Central memory CD8-positive, alpha-beta T cell (primary cell): ENCODE measurements at regions not wholly inside any gene's neighbourhood (a gene's known extent, or its start where the extent isn't known, plus 50 kb on each side); places are given as distances from the start of the nearest gene placed in this dataset.

Experiments used
- ATAC-seq: fragments of 150-1000 bp; cut with Tn5 transposase; replicated peaks from 2 replicates; pipeline ENCODE4 v1.10.0; 2022; ENCODE audit warnings: mild to moderate bottlenecking, moderate FRiP score, moderate number of reproducible peaks; ENCODE audit not compliant: poor library complexity, severe bottlenecking; ENCODE audit errors: extremely low read depth
- DNase-seq, 2 donors: peaks; one replicate each; pipeline ENCODE4 v3.0.0; 2021; ENCODE audit warnings: low spot score in 2 of 2
- H3K27ac Mint-ChIP-seq: one replicate; pipeline ENCODE4 v1.8.0; 2022; ENCODE audit warnings: low read depth, mild to moderate bottlenecking, moderate library complexity, mixed read lengths
- H3K27me3 Mint-ChIP-seq: one replicate; pipeline ENCODE4 v1.8.0; 2022; ENCODE audit warnings: mixed read lengths
- H3K36me3 Mint-ChIP-seq: one replicate; pipeline ENCODE4 v1.8.0; 2022; ENCODE audit warnings: mild to moderate bottlenecking, moderate library complexity, mixed read lengths; ENCODE audit not compliant: insufficient read depth
- H3K4me1 Mint-ChIP-seq: one replicate; pipeline ENCODE4 v1.8.0; 2022; ENCODE audit warnings: mixed read lengths
- H3K4me3 Mint-ChIP-seq: one replicate; pipeline ENCODE4 v1.8.0; 2022; ENCODE audit warnings: mild to moderate bottlenecking, moderate library complexity, mixed read lengths
- H3K9me3 Mint-ChIP-seq: one replicate; pipeline ENCODE4 v1.8.0; 2022; ENCODE audit warnings: mixed read lengths

- no peaks in the 10 kb centered on the region for H3K4me1 Mint-ChIP-seq
- ATAC-seq: no peak
- no peak overlapping the region for H3K27ac Mint-ChIP-seq
- H3K4me3 Mint-ChIP-seq: no peak overlapping the region
- H3K9me3 Mint-ChIP-seq: no peaks in the 10 kb centered on the region
- DNase-seq: no peak
- H3K36me3 Mint-ChIP-seq: no peaks in the 10 kb centered on the region
- H3K27me3 Mint-ChIP-seq: peaks cover 14% of the 10 kb centered on the region
These were observed 455.0 kb downstream of the CCSER2 start for GRCh38 chr10:84783386-84783785.

DNA sequence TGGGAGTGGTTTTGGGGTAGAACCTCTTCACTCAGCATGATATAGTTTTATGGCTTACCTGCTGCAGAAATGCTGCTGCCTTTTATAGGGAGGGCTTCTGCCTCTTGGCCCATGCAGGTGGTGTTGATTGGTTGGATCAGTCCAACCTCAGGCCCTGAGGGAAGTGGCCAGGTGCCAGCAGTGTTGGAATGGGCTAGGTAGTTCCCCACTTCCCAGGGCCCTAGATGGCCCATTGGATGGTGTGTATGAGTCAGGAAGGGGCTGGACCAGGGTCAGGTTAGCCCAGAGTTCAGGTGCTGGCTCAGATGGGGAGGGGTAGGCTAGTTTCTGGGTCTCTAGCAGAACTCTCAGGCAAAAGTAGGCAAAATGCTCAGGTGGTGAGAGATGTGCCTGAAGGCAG is 455.5 kb downstream of the CCSER2 start:
- H3K36me3 Mint-ChIP-seq: no peaks in the 10 kb centered on the region
- H3K4me1 Mint-ChIP-seq: no peaks in the 10 kb centered on the region
- peaks cover 14% of the 10 kb centered on the region for H3K27me3 Mint-ChIP-seq
- H3K4me3 Mint-ChIP-seq: no peak overlapping the region
- ATAC-seq (no peak), DNase-seq (no peak)
- no peak overlapping the region for H3K27ac Mint-ChIP-seq
- H3K9me3 Mint-ChIP-seq: no peaks in the 10 kb centered on the region

DNA sequence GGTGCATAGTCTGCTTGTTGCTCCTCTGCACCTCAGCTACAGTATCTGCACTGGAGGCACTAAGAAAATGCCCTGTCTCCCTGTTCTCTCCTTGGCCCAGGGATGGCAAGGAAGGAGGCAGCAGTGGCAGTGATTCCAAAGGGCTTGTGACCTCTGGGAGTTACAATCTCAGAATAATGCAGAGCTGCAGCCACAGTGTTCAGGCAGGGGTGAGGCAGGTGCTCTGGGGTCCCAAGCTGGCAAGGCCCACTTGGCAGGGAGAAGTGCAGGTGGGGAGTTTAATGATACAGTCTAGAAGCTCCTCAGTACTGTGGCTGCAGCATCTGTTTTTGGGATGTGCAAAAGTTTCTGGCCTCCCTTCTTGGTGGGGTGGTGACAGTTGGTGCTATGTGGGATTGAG is 456.4 kb downstream of the CCSER2 start:
- Mint-ChIP-seq H3K36me3 (no peaks in the 10 kb centered on the region), H3K4me1 (no peaks in the 10 kb centered on the region), H3K4me3 (no peak overlapping the region), H3K27ac (no peak overlapping the region), H3K9me3 (no peaks in the 10 kb centered on the region), H3K27me3 (peaks cover 14% of the 10 kb centered on the region)
- DNase-seq: no peak
- ATAC-seq: no peak

- Mint-ChIP-seq H3K9me3 (no peaks in the 10 kb centered on the region), H3K27ac (no peak overlapping the region), H3K4me3 (no peak overlapping the region), H3K36me3 (no peaks in the 10 kb centered on the region), H3K4me1 (no peaks in the 10 kb centered on the region), H3K27me3 (no peaks in the 10 kb centered on the region)
- ATAC-seq (no peak), DNase-seq (no peak)
These were observed 460.6 kb downstream of the CCSER2 start for GRCh38 chr10:84789026-84789425.

DNA sequence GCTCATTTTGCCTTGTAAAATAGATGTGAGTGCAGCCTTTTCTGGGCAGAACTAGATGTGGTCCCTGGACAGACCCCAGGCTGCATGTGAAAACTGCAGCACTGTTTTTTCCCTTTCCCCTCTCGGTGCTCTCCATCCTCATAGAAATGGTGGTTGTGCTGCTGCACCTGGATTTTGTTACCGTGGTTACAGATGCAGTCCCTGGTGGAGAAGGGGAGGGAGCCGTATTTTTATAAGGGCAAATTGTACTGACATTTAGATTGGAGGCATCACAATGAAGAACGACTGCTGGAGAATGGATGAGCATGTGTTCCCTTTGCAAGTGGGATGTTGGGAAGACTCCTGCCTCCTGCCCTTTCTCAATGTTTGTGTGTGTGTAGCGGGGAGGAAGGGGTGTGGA is 469.9 kb downstream of the CCSER2 start:
- no peaks in the 10 kb centered on the region for H3K4me1 Mint-ChIP-seq
- DNase-seq (no peak), ATAC-seq (no peak)
- no peaks in the 10 kb centered on the region for H3K9me3 Mint-ChIP-seq
- no peak overlapping the region for H3K27ac Mint-ChIP-seq
- no peak overlapping the region for H3K4me3 Mint-ChIP-seq
- peaks cover 12% of the 10 kb centered on the region for H3K27me3 Mint-ChIP-seq
- no peaks in the 10 kb centered on the region for H3K36me3 Mint-ChIP-seq

DNA sequence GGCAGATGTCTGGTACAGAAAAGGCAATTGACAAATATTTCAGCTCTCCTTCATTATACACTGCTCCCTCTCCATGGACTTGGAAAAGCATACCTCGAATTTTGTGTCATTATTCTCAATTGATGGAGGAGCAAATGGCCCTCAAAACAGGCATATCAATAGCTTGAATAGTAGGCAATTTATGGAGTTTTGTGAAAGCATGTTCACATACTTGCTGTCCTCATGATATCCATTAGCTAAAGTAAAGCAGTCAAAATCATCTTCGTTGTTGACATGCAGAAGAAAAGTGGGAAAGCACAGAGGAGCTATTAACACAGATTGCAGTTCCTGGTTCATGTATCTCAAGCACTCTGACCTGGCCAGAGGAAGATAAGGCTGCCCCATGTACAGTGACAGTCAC is 472.8 kb downstream of the CCSER2 start:
- H3K4me3 Mint-ChIP-seq: no peak overlapping the region
- H3K36me3 Mint-ChIP-seq: no peaks in the 10 kb centered on the region
- DNase-seq (no peak), ATAC-seq (no peak)
- H3K27ac Mint-ChIP-seq: no peak overlapping the region
- no peaks in the 10 kb centered on the region for H3K4me1 Mint-ChIP-seq
- peaks cover 12% of the 10 kb centered on the region for H3K27me3 Mint-ChIP-seq
- H3K9me3 Mint-ChIP-seq: no peaks in the 10 kb centered on the region

- H3K27me3 Mint-ChIP-seq: peaks cover 12% of the 10 kb centered on the region
- no peaks in the 10 kb centered on the region for H3K9me3 Mint-ChIP-seq
- no peak overlapping the region for H3K4me3 Mint-ChIP-seq
- H3K36me3 Mint-ChIP-seq: no peaks in the 10 kb centered on the region
- no peaks in the 10 kb centered on the region for H3K4me1 Mint-ChIP-seq
- ATAC-seq (no peak), DNase-seq (no peak)
- H3K27ac Mint-ChIP-seq: no peak overlapping the region
These were observed 473.5 kb downstream of the CCSER2 start for GRCh38 chr10:84801916-84802315.

GRCh38 chr10:84805149-84805548 is 476.8 kb downstream of the CCSER2 start:
- H3K27ac Mint-ChIP-seq: no peak overlapping the region
- no peaks in the 10 kb centered on the region for H3K4me1 Mint-ChIP-seq
- no peak for DNase-seq
- H3K36me3 Mint-ChIP-seq: no peaks in the 10 kb centered on the region
- H3K27me3 Mint-ChIP-seq: no peaks in the 10 kb centered on the region
- no peaks in the 10 kb centered on the region for H3K9me3 Mint-ChIP-seq
- ATAC-seq: no peak
- no peak overlapping the region for H3K4me3 Mint-ChIP-seq

- Mint-ChIP-seq H3K27ac (no peak overlapping the region), H3K27me3 (peaks cover under 1% of the 10 kb centered on the region), H3K4me1 (no peaks in the 10 kb centered on the region), H3K4me3 (no peak overlapping the region), H3K9me3 (no peaks in the 10 kb centered on the region), H3K36me3 (no peaks in the 10 kb centered on the region)
- DNase-seq (no peak), ATAC-seq (no peak)
These were observed 482.7 kb downstream of the CCSER2 start for GRCh38 chr10:84811113-84811512.

DNA sequence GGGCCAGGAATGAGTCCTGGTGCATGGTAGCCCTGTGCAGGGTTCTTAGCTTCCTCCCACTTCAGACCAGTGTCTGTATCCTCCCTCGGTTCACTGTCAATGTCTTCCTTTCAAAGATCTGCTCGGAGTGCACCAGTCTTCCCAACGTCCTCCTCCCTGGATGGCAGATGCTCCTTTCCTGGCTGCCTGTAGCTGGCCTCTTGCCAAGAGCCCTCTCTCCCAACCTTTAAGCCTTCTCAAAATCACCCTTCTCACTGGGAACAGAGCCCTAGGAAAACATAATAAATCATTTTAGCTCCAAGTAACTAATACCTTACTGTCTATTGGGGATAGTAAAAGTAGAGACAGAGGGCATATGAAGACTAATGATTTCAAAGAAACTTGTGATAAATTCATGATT is 490.6 kb downstream of the CCSER2 start:
- no peak overlapping the region for H3K4me3 Mint-ChIP-seq
- no peaks in the 10 kb centered on the region for H3K4me1 Mint-ChIP-seq
- ATAC-seq (no peak), DNase-seq (no peak)
- no peak overlapping the region for H3K27ac Mint-ChIP-seq
- H3K27me3 Mint-ChIP-seq: peaks cover 27% of the 10 kb centered on the region
- H3K9me3 Mint-ChIP-seq: peaks cover 6% of the 10 kb centered on the region
- H3K36me3 Mint-ChIP-seq: no peaks in the 10 kb centered on the region

DNA sequence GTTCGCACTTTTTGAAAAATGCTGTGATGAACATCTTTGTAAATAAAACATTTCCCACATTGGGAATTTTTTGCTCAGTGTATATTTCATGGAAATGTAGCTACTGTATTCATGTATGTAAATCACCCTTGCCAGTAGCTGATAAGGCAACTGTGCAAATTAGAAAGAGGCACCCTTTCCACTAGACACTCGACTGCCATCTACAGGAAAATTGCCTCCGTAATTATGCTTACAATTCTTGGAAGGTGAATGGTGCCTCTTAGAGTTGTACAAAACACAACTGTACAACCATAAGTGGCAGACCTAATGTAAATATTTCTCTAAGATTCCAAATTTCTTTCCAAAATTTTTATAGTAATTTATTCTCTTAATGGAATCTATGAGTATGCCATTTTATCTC is 491.7 kb downstream of the CCSER2 start:
- DNase-seq (no peak), ATAC-seq (no peak)
- Mint-ChIP-seq H3K9me3 (peaks cover 6% of the 10 kb centered on the region), H3K36me3 (no peaks in the 10 kb centered on the region), H3K27me3 (peaks cover 27% of the 10 kb centered on the region), H3K4me1 (no peaks in the 10 kb centered on the region), H3K27ac (no peak overlapping the region), H3K4me3 (no peak overlapping the region)

DNA sequence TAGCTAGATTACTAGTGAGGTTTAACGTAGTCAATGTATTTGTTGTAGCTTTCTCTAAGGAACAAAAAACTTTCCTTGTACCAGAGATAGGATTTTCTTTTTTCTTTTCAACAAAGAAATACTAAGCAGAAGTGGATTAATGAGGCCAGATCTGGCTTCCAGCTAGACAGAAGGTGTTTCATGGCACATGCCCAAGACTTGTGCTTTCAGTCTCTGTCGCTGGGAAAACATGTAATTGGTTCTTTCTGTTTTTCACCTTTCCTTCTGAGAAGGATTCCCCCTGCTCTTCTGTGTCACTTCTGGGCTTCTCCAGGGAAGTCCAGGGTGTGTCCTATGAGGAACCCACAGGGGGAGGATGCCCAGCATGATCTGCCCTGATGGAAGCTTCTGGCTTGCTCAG is 492.2 kb downstream of the CCSER2 start:
- no peak for ATAC-seq
- no peaks in the 10 kb centered on the region for H3K4me1 Mint-ChIP-seq
- peaks cover 6% of the 10 kb centered on the region for H3K9me3 Mint-ChIP-seq
- H3K4me3 Mint-ChIP-seq: no peak overlapping the region
- no peaks in the 10 kb centered on the region for H3K36me3 Mint-ChIP-seq
- DNase-seq: no peak
- no peak overlapping the region for H3K27ac Mint-ChIP-seq
- peaks cover 27% of the 10 kb centered on the region for H3K27me3 Mint-ChIP-seq

DNA sequence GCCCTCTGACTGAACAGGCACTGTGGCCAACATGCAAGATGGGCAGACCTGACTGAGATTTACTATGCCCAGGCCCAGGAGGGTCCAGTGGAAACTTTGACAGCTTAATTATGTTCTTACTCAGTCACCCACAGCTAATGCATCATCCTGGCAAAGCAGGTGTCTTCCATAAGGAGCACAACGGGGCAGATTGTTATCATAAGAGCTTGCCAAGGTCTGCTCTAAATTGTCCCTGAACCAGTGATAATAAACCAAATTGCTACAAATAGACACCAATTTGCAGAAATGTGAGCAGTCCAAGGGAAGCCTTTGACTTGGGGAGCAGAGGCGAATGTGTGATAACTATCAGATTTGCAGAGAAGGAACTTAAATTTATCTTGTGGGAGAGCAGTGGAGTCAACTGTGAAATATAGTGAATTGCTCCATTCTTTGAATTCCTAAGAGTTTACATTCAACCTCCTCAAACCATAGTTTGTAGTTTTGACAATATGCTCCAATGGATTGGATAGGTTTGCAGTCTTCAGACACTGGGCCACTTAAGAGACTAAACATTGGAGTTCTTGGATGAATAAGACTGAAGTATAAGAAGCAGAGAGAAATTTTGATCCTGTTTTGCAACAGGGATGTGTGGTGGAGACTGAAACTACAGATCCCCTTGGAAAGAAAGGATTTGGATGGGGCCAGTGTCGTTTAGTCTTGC is 494.7 kb downstream of the CCSER2 start:
- Mint-ChIP-seq H3K4me3 (no peak overlapping the region), H3K4me1 (no peaks in the 10 kb centered on the region), H3K36me3 (no peaks in the 10 kb centered on the region), H3K27ac (no peak overlapping the region), H3K9me3 (peaks cover 6% of the 10 kb centered on the region), H3K27me3 (peaks cover 13% of the 10 kb centered on the region)
- ATAC-seq: no peak
- DNase-seq: no peak

DNA sequence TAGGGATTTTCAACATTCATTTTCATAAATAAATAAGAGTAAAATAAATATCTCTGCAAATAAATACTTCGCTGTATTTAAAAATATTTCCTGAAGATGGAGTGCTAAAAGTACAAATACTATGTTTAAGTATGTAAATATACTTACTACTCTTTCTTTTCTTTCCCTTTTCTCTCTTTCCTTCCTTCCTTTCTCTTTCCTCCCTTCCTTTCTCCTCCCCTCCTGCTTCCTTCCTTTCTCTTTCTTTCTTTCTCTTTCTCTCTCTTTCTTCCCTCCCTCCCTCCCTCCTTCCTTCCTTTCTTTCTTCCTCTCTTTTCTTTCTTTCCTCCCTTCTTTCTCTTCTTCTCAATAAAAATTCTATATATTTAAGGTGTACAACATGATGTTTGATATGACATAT is 496.1 kb downstream of the CCSER2 start:
- H3K4me3 Mint-ChIP-seq: no peak overlapping the region
- no peak for DNase-seq
- ATAC-seq: no peak
- H3K27ac Mint-ChIP-seq: no peak overlapping the region
- no peaks in the 10 kb centered on the region for H3K9me3 Mint-ChIP-seq
- H3K36me3 Mint-ChIP-seq: no peaks in the 10 kb centered on the region
- no peaks in the 10 kb centered on the region for H3K4me1 Mint-ChIP-seq
- H3K27me3 Mint-ChIP-seq: no peaks in the 10 kb centered on the region
